GM21825 (cell line): ENCODE measurements at regions not wholly inside any gene's neighbourhood (a gene's known extent, or its start where the extent isn't known, plus 50 kb on each side); places are given as distances from the start of the nearest gene placed in this dataset.
"Not testable (repeated sequence)": the region's sequence is repeated elsewhere in the genome, so short reads cannot be mapped to it uniquely, and the experiment has no call there.

Experiments
- ATAC-seq: cut with Tn5 transposase; IDR thresholded peaks from one replicate; pipeline ENCODE4 v1.9.1; 2021; ENCODE audit warnings: mild to moderate bottlenecking, moderate library complexity; ENCODE audit not compliant: unreplicated experiment

DNA sequence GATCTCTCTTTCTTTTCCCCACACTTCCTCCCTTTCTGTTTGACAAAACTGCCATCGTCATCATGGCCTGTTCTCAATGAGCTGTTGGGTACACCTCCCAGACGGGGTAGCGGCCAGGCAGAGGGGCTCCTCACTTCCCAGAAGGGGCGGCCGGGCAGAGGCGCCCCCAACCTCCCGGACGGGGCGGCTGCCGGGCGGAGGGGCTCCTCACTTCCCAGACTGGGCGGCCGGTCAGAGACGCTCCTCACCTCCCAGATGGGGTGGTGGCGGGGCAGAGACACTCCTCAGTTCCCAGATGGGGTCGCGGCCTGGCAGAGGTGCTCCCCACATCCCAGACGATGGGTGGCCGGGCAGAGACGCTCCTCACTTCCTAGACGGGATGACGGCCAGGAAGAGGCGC lies 184.3 kb upstream of the FRMD6 start:
- ATAC-seq: not testable (repeated sequence)

DNA sequence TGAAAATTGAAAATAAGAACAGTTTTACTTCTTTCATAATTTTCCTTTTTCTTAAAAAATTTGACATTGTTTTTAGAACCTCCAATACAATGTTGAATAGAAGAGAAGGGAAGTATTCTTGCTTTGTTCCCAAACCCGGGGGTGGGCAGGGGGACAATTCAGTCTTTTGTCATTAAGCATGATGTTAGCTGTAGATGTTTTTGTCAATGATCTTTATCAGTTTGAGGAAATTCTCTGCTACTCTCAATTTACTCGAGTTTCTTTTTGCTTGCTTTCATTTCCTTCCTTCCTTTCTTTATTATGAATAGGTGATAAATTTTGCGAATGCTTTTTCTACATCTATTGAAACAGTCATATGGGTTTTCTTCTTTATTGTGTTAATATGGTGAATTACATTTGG lies 183.2 kb upstream of the FRMD6 start:
- ATAC-seq: no peak

DNA sequence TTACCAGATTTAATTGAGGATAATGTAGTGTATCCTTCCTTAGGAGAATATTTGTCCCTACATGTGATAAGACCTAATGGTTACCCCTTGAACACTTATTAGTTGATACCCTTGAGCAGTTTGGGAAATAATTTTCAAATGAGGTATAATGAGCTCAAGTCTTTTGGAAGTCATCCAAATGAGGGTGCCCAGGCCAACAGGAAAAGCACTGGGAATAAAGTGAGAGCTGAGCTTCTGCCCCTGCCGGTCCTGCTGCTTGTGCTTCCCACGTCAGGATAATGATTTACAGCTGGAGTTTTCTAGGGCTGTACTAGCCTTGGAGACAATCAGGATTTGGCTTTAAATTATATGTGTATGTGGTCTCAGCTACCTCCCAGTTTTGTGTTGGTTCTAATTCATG lies 178.8 kb upstream of the FRMD6 start:
- no peak for ATAC-seq

GRCh38 chr14:51473351-51473750 lies 178.4 kb upstream of the FRMD6 start:
- no peak for ATAC-seq

DNA sequence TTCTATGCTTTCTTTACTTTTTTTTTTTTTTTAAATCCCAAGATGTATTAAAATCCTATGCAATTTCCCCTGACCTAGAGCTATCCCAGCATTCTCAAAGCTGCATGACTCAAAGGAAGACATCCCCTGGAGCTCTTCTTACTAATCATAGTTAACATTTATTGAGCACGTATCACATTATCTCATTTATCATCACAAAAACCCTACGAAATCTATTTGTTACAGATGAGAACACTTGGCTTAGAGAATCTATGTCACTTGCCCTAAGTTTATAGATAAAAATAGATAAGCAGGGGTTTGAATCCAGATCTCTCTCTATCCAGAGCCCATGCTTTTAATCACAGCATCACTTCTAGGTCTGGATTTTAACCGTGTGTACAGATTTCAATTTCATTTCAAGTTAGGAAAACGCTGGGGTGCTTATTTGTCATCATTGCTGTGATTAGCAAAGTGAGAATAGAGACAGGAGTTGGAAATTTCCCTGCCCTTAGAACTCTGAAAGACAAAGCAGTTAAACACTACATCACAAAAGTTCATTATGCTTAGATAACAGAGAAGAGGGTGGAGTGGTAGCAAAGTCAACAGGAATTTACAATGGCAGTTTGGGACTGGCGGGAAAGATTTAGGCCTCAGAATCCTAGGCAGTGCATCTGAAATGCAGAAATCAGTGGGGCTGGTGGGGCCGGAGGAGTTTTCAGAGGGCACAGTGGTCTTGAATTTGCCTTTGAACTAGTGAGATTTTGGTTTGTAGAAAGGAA lies 177.7 kb upstream of the FRMD6 start:
- no peak for ATAC-seq

GRCh38 chr14:51474854-51475253 lies 176.9 kb upstream of the FRMD6 start:
- no peak for ATAC-seq

- ATAC-seq: no peak
These were observed 173.5 kb upstream of the FRMD6 start for GRCh38 chr14:51478175-51478621.

DNA sequence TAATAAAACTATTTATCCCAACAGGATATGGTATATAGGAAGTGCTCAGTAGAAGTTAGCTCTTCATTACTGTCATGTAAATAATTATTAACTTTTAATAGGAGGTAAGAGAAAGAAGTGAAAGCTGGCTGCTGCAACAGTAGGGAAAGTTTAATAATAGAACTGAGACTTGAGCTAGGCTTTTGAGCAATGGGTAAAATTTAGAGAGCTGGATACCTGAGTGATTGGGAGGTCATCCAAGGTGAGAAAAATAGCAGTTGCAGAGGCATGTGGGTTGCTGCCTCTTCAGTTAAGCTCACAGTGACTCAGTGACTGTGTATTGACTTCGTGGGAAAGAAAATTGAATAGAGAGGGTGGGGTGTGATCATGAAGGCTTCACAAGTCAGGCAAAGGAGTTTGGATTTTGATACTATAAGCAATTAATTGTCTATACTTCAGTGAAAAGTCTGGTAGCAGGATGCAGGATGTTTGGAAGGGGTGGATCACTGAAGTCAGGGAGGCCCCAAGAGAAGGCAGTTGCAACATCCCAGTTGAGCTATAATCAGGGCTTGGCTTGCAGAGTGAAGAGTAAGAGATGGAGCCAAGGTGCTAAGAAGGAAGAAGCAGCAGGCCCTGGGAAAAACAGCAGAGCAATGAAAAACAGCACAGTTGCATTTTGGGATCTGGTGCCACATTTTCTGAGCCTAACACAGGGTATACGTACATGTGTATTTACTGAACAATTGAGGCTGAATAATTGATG lies 172.0 kb upstream of the FRMD6 start:
- ATAC-seq: no peak

GRCh38 chr14:51481643-51482042 lies 170.1 kb upstream of the FRMD6 start:
- ATAC-seq: no peak

GRCh38 chr14:51482102-51482501 lies 169.6 kb upstream of the FRMD6 start:
- no peak for ATAC-seq

- no peak for ATAC-seq
These were observed 167.2 kb upstream of the FRMD6 start for GRCh38 chr14:51484485-51484884.

DNA sequence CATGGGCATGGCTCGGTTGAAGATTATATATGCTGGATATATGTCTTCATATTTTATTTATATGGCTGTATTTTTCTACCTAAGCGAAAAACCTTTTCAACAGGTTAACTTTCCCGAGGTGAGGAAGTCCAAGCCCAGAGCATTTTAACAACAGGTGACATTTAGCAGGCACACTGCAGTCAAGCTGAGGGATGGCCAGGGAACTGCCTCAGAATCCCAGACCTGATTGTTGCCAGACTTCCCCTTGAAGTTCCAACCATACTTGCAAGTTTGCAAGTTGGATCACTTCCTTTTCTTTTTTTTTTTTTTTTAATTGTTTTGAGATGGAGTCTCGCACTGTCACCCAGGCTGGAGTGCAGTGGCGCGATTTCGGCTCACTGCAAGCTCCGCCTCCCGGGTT lies 166.0 kb upstream of the FRMD6 start:
- no peak for ATAC-seq

DNA sequence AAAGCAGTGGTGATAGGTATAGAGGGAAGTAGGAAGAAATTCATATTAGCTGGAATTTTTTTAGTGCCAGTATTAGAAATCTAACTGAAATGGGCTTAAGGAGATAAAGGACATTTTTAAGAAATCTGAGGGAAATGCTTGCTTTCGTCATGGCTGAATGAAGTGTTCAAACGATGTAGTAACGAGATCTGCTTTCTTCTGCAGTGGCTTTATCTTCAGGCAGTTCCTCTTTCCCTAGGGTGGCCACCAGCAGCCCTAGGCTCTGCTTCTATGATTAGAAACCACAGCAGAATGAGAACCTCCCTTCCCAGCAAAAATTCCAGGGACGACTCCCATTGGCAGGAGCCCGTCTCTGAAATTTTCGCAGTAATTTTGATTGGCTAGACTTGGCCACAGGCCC lies 163.9 kb upstream of the FRMD6 start:
- ATAC-seq: no peak

DNA sequence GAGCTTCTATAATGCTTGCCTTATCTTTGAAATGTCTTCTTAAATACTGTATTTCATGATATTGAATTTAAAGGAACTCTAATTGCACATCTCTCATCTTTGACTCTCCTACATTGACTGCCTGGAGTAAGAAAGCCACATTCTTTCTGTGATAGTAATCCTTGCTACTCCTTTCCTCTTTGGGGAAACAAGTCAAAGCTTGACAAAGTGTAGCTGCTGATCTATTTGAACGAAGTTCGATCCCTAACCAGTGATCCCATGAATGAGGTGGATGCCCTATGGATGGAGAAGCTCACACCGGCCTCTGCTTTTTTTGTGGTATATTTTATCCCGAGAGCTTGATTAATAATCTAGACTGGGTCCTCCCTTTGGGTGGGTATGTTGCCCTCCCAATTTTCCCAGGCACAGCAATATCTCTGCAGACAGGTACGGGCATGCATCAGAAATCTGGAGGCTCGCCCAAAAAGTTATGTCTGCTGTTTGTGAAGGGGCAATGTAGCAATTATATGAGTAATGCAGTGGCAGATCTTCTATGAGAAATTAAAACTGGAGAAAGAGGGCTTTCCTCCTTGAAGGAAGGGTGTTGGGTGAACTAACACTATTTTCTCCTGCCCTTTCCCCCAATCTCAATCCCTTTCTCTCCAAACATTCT lies 163.0 kb upstream of the FRMD6 start:
- ATAC-seq: no peak

DNA sequence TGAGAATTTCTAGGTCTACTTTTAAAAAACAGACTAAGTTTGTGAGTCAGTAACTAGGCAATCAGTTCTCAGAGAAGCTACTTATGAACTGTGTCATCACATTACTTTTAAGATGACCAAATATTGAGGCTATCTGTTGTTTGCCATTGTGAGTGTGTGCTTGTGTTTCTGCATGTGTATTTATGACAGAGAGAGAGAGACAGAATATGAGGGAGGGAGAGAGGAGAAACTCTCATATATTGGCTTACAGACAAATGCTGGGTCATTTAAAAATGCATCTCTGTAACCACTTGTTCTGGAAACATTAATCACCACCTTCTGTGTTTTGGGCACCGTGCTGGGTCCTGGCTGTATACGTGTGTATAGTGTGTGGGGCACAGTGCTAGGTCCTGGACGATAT lies 161.5 kb upstream of the FRMD6 start:
- no peak for ATAC-seq

GRCh38 chr14:51491036-51491545 lies 160.6 kb upstream of the FRMD6 start:
- ATAC-seq: no peak

GRCh38 chr14:51491776-51492175 lies 159.9 kb upstream of the FRMD6 start:
- ATAC-seq: no peak

DNA sequence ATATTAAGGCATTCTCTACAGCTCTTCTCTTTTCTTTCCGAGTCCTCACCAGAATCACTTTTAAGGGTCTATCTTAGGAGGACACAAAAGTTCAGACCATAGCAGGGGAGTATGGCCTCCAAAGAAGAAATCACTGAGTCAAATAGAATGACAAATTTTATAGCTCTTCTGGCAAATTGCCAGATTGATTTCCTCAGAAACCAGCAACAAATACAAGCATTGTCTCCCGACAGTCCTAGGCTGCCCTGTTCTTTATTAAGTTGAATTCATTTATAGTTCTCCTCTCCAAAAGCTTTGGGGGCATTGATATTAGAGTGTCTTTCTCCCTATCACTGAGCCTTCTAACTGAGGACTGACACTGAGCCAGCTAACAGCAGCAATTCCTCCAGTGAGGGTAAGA lies 156.4 kb upstream of the FRMD6 start:
- ATAC-seq: no peak

GRCh38 chr14:51498411-51499227 lies 153.1 kb upstream of the FRMD6 start:
- no peak for ATAC-seq

- ATAC-seq: no peak
These were observed 150.9 kb upstream of the FRMD6 start for GRCh38 chr14:51500776-51501175.

DNA sequence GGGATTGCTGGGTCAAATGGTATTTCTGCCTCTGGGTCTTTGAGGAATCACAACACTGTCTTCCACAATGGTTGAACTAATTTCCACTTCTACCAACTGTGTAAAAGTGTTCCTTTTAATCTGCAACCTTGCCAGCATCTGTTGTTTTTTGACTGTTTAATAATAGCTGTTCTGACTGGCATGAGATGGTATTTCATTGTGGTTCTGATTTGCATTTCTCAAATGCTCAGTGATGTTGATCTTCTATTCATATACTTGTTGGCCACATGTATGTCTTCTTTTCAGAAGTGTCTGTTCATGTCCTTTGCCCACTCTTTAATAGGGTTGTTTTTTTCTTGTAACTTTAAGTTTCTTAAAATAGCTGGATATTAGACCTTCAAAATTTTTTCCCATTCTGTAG lies 150.0 kb upstream of the FRMD6 start:
- ATAC-seq: no peak
